Medulla oblongata (tissue), 1 donor: ENCODE measurements at regions not wholly inside any gene's neighbourhood (a gene's known extent, or its start where the extent isn't known, plus 50 kb on each side); places are given as distances from the start of the nearest gene placed in this dataset.
"Not testable (repeated sequence)": the region's sequence is repeated elsewhere in the genome, so short reads cannot be mapped to it uniquely, and the experiment has no call there.

Experiments used
- DNase-seq: peaks from one replicate; pipeline ENCODE4 v3.0.0-alpha.2; 2015; ENCODE audit errors: extremely low spot score

DNA sequence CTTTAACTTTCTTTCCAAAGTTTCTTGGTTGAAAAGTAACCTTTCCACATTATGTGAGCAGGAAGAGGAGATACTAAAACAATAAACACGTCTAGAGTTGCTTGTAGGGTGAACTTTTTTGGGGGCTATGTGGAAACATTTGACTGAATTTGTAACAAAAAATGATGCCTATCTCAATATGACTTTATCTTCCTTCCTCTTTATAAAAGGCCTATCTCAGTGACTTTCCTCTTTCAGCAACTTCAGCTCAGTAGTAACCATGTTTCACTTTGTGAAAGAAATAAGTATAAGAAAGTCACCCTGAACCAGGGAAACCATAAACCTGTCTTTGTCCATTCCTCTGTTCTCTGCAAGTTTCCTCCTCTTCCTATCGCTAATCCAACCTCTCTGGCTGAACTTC, 124.7 kb upstream of the TMEM164 start:
- no peak for DNase-seq

DNA sequence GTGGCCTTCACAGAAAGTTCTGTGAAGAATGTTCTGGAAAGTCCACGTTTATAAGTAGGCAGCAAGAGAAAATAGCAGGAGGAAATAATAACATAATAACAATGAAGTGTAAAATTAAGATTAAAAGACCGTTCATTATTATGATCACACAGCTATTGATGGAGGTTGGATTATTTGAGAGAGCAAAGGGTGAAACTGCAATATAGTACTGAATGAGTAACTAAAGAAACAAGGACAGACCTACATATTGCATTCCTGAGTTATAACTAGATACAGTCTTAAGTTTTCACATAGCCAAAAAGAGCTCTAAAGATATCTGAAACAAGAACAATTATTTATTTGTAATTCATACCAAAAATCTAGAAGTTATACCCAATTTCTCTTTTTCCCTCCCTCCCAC, 122.9 kb upstream of the TMEM164 start:
- DNase-seq = no peak

DNA sequence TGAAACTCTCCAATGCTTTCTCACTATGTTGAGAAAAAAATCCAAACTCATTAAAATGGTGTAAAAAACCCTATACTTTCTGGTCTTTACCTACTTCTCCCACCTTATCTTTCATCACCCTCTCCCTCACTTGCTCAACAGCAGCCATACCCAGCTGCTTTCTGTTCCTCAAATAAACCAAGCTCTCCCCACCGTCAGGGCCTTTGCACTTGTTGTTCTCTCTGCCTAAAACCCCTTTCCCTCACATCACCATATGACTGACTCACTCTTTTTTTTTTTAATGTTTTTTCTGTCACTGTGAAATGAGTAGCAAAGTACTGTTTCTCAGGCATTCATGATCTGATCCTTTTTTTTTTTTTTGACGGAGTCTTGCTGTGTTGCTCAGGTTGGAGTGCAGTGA, 122.3 kb upstream of the TMEM164 start:
- peak; percentile 10 for DNase-seq

DNA sequence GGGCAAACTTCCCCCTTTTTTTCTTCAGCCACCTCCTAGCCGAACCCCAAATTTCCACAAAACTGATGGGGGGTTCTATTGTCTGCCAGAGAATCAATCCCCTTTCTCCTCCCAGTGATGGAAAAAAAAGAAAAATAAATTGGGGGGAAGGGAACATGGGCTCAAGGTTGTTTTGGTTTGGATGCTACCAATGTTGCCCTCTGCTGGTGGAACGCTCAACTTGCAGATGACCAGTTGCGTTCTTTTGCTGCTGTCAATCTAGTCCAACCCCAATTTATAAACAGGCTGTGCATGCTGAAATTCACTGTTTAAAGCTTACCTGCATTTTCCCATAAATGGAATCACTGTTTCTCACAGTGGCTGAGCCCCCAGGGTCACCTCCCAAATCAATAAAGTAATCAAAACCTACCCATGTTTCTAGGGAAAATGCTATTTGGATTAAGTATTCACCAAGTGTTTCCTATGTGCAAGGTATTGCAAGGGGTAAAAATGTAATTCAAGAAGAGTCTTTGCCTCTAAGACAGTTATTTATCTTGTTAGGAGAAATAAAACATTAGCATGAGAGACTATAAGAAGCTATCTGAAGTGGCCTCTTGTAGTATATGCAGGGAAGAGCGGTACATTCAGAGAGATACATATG, 116.7 kb upstream of the TMEM164 start:
- peak; percentile 27 for DNase-seq

DNA sequence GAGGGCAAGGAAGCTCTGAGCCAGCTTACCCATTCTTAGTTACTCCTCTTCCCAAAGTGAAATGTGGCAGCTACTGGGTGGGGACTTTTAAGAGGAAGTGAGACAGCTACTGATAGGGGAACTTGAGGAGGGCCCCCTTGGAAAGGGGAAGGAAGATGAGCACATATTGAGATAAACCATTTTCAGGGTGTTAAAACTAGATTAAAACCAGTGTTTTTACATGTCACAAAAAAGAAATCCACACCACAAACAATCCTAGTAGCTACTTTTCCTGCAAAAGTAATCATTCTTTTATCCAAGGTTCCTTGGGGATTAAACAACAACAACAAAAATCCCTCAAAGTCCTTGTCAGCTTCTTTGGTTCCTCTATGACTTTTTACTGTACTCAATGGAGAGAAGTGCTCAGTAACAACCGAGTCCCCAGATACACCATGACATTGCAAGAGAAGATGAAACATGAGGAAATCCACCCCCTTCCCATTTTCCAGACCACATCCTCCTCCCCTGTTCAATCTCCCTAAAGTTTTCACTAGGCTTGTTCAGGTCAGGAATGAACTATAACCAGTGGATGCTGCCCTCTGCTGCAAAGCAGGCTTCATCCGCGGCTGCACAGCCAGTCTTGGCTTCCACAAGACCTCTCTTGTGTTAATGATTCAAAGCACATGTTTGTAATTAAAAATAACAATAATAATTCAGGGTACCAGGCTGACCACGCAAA, 113.5 kb upstream of the TMEM164 start:
- DNase-seq = peak; percentile 45

DNA sequence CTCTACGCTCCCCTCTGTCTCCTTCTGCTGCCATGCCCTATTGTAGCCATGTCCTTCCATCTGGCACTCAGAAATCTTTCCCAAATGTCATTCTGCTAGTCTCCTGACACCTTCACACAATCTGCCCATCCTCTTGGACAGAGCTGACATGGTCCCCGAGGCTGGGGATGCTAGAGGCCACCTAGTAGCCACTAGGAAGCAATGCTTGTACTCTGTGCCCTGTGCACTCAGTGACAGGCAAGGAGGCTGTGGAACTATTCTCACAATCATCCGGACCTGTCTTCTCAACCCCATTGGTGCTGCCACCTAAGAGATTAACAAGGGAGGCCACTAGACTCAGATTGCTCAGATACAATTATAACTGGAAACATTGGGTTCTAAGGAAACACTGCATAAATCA, 112.6 kb upstream of the TMEM164 start:
- no peak for DNase-seq

DNA sequence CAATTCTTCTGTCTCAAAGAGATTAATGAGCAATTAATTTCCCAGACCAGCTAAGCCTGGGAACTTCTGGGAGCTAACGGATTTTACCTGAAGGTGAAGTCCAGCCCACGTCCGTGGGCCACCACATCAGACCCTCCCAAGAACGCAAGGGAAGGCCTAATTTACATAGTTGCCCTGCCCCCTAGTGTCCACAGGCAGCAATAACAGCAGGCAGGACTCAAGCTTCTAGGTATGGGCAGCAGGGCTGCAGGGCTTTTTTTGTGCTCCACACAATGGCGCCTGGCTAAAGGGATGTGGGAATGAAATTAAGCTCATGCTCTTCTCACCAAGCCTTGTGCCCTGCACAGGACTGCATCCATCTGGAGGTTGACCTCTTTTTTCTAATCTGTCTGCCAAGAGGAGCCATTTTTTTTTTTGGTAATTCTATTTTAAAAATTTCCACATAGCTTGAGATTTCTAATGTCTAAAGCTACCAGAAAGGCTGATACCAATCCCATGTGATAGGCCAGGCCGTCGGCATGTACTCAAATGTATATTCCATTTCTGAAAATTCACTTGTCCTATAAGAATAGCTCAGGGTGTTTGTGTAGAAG, 111.9 kb upstream of the TMEM164 start:
- DNase-seq = peak; percentile 58

DNA sequence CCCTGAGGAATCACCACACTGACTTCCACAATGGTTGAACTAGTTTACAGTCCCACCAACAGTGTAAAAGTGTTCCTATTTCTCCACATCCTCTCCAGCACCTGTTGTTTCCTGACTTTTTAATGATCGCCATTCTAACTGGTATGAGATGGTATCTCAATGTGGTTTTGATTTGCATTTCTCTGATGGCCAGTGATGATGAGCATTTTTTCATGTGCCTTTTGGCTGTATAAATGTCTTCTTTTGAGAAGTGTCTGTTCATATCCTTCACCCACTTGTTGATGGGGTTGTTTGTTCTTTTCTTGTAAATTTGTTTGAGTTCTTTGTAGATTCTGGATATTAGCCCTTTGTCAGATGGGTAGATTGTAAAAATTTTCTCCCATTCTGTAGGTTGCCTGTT, 106.9 kb upstream of the TMEM164 start:
- DNase-seq = not testable (repeated sequence)

DNA sequence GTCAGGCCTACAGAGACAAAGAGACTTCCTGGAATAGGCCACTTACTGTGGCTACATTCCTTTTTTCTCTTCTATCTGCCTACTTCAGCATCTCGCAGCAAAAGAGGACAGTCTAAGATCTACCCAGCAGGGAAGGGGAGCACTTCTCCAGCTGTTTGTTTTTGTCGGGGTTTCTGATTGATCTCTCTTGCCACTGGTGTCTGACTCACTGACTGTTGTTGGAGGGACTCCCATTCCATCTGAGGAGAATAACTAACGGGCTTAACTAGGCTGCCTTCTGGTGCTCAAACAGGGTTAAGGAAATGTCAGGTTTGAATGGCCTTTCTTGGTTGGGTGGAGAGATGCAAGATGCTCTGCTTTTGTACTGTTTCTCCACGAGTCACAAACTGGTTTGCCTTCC, 100.2 kb upstream of the TMEM164 start:
- DNase-seq = no peak

DNA sequence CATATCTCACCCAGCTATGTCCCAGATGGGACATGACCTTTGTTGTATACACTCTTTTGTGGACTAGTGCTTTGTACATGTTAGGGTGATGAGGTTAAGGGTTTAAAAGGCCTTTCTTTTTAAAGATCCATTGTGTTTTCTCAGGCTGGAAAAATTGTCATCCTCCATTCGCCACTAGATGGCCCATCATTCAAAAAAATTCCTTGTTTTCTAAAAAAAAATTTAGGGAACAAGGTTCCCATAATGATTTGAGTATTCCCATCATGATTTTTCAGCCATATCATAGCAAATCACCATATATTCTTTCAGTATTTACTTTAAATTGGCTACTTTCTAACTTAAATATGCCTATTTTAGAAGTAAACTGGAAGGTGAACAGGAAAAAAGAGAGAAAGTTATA, 91.9 kb upstream of the TMEM164 start:
- DNase-seq = no peak

DNA sequence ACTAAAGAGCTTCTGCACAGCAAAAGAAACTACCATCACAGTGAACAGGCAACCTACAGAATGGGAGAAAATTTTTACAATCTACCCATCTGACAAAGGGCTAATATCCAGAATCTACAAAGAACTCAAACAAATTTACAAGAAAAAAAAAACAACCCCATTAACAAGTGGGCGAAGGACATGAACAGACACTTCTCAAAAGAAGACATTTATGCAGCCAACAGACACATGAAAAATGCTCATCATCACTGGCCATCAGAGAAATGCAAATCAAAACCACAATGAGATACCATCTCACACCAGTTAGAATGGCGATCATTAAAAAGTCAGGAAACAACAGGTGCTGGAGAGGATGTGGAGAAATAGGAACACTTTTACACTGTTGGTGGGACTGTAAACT, 89.9 kb upstream of the TMEM164 start:
- DNase-seq = not testable (repeated sequence)

DNA sequence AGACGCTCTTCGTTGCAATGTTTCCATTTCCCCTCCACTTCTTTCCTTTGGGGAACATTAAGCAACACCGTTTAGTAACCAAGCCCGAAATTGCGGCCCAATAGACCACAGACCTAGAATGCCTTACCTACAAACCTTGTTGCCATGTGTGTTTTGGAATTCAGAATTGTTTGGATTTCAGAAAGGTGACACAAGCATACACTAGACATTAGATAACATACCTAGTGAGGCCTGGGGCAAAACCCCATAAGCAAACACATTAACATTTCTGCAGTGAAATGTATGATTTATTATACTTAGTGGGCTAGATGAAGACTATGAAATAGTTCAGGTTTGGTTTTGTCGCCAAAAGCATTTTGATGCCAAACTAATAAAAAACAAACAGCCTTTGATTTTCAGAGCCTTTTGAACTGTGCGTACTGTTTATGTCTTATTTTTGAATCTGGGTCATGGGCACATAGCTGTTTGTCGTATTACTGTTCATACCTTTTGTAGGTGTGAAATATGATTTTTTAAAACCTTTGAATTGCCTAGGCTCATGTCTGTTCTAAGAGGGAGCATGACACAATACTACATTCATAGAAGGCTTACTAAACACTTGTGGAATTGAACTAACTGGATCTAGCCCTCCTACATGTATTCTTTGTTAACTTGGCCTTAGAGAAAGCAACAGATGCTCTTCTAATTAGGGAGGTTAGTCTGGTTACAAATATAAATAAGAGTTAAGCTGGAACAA, 88.6 kb upstream of the TMEM164 start:
- DNase-seq = no peak

DNA sequence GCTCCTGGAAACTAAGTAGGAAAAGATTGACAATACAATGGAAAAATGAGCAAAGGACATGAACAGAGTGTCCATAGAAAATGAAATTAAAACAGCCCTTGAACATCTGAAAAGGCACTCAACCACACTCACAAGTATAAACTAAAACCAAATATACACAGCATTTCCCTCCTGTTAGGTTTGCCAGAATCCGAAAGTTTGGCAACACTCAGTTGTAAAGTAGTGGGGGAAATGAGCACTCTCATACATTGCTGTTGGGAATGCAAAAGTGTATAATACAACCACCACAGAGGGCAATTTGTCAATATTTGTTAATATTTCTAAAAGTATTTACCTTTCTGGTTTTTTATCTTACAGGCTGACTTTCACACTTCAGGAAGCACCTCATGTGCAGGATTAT, 84.2 kb upstream of the TMEM164 start:
- DNase-seq = no peak

DNA sequence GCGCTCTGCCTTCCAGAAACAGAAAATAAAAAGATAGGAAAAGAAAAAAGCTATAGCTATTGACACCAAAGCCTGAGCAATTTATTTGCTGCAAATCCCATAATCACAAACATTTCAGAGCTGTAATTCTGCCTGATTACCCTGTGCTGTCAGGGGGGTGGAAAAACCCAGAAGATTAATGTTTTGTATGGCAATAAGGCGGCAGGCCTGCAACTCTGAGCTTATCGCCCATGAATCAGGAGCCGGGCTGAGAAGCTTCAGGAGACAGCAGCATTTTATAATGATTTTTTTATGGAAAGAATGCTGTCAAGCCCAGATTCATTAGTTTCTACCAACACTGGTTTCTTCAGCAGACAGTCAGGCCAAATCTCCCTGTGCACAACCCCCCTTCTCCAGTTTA, 82.6 kb upstream of the TMEM164 start:
- DNase-seq = no peak

DNA sequence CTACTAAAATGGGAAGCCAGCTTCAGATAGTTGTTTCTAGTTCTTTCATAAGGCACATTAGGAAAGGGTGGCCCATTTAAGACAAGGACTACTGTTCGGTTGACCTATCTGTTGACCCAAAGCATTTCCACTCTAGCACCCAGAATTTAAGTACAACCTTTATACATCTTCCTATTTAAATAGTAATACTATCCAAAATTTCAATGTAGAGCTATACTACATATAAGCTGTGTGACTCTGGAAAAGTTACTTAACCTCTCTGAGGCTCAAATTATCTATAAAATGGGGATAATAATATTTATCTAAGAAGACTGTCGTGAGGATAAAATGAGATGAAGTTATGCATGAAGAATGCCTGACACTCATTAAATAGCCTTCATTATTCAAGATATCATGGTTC, 82.0 kb upstream of the TMEM164 start:
- no peak for DNase-seq

DNA sequence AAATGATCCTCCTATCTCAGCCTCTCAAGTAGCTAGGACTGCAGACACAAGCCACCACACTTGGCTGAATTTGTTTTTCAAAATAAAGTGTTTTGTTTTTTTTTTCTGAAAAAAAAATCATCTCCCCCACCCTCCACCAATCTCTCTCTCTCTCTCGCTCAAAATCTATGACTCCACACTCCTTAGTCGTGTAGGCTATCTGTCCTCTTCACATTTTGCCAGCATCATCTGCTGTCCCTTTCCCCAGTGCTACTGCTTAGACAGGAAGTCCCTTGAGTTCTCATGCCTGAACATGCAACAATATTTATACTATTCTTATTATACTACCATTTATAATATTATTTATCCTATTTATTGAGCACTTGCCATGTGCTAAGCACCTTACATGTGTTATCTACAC, 80.7 kb upstream of the TMEM164 start:
- DNase-seq = no peak

DNA sequence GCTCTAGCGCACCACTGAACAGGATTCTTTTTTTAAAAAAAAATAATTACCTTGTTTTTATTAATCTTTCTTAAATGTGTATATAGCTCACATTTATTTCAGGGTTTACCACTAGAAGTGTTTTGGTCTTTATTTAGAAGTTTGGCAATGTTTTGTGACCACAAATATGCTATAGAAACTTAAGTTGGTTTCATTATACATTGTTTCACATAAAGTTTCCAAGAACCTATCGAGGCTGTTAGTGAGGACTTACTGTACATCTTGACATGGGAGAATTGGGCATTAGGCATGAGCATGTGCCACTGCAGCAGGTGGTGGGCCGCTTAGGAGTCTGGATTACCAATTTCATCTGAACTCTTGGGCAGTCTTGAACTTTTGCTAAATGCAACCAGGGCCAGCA, 77.9 kb upstream of the TMEM164 start:
- not testable (repeated sequence) for DNase-seq

DNA sequence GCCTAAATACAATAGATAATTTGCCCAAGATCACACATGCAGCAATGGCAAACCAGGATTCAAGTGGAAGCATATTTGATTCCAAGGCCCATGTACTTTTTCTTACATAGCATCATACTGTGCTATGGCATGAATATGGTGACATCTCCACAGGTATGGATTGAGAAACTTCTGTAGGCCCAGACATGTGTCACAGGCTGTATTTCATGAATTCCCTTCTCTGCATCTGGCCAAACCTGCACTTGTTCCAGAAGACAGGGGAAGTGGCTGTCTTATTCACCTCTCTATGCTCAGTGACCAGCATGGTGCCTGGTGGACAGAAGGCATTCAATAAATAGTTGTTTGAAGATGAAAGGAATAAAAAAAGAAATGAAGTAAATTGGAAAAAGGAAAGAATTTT, 77.3 kb upstream of the TMEM164 start:
- DNase-seq = no peak

DNA sequence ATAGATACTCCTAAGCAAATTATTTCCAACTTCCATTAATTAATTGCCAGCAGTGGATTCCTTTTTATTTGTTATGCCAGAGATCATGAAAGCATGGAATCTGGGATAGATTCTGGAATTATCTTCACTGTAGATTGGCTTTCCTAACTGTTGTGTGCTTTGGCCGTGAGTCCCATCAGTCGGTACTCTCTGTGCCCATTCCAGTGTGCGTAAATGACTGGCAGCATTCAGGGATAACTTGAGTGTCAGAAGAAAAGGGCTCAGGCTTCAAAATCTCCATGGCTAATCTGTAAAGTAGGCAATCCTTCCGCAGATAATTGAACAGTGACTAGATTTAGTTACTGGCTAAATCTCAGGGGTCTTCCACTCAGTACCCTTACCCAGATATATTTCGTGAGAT, 76.8 kb upstream of the TMEM164 start:
- DNase-seq = no peak

DNA sequence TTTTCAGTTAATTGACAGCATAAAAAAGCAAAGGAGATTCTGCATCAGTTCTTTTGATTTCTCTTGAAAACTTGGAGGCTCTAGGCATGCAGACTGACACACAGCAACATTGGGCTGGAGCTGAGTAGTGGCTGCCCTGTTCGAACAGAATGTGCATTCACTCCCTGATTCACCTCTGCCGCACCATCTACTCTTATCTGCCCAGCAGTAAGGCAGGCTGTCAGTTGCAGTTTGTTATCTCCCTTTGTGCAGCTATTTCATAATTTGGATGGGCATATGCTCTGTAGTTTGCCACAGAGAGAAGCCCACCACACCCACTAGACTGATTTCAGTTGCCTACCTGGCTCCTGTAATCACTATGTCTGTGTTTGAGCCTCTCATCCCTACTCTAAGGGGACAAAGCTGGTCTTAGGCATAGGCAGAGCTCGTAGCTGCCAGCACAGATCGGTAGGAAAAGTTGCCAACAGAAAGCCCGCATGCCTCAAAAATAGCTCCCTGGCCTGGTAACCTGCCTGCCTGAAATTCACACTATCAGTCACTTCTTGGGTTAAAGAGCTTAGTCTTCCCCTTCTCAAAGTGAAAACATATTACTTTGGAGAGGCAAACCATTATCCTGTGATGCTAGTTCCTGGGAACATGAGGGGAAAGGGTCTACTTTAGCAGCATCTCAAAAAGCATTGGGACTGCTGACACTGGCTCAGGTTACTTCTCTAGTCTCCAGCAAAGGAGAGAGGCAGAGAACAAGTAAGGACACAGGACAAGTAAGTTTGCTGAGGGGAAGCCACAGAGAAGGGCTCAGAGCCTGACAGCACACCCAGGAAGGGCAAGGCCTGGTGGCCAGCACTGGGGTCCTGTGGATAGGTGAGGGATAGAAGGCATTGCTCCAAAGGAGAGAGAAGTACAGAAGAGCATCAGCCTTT, 75.9 kb upstream of the TMEM164 start:
- no peak for DNase-seq

DNA sequence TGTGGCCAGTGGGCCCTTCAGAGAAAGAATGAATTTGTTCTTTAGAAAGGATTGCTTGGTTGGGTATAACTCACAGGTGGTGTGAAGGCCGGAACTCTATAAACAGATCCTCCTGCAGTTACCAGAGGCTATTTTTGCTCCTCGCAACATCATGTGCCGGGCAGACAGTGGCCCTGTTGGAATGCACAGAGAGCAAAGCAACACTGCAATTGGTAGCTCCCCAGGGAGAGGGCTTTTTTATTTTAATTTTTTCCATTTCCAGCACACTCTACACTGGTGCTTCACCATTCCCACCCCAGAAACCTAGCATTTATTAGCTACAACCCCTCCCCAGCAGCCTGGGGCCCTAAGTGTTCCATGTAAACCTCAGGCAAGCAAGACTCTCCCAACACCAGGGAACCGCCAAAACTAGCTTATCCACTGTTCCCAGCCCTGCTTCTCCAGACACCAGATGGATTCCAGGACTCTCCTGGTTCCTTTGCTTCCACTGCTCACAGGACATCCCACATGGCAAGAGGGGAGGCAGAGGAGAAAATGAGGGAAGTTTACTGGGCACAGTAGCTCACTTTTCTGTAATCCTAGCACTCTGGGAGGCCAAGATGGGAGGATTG, 75.1 kb upstream of the TMEM164 start:
- no peak for DNase-seq
